Activated T-helper 1 cell treated with anti-CD3 and anti-CD28 coated beads, Interleukin-12 subunit alpha, Interleukin-12 subunit beta, Interleukin-2, Interleukin-4 antibody, amounts not matched to agents 30 ng/mL and 10 ng/mL and 1 ng/mL, durations not matched to agents 14 hours and 24 hours and 36 hours (primary cell): ENCODE measurements at regions not wholly inside any gene's neighbourhood (a gene's known extent, or its start where the extent isn't known, plus 50 kb on each side); places are given as distances from the start of the nearest gene placed in this dataset.

Experiments
- DNase-seq: peaks from one replicate; pipeline ENCODE4 v3.0.0; 2021; ENCODE audit warnings: low spot score
- H3K27ac Mint-ChIP-seq: one replicate; pipeline ENCODE4 v1.8.0; 2021; ENCODE audit warnings: mild to moderate bottlenecking, mixed read lengths
- H3K27me3 Mint-ChIP-seq: one replicate; pipeline ENCODE4 v1.8.0; 2022; ENCODE audit warnings: mild to moderate bottlenecking, moderate library complexity, mixed read lengths; ENCODE audit not compliant: insufficient read depth
- H3K36me3 Mint-ChIP-seq: one replicate; pipeline ENCODE4 v1.8.0; 2021; ENCODE audit warnings: low read depth, mixed read lengths
- H3K4me1 Mint-ChIP-seq: one replicate; pipeline ENCODE4 v1.8.0; 2021; ENCODE audit warnings: low read depth, mixed read lengths
- H3K4me3 Mint-ChIP-seq: one replicate; pipeline ENCODE4 v1.8.0; 2021; ENCODE audit warnings: mild to moderate bottlenecking, moderate library complexity, mixed read lengths
- H3K9me3 Mint-ChIP-seq: one replicate; pipeline ENCODE4 v1.8.0; 2021; ENCODE audit warnings: mixed read lengths
- intact Hi-C: fragments of 100-400 bp; cut with micrococcal nuclease; formaldehyde crosslinking; loops from one replicate; pipeline ENCODE4 v1.15.1; 2024

GRCh38 chr18:43414006-43414405, 136.7 kb upstream of the SYT4 start:
- H3K4me3 Mint-ChIP-seq: no peak overlapping the region
- DNase-seq: no peak
- intact Hi-C loops: loop anchor here (5.0 kb wide), 1 partner anchor 1917 kb away; no protein-coding TSS in a partner anchor
- no peaks in the 10 kb centered on the region for H3K27me3 Mint-ChIP-seq
- H3K9me3 Mint-ChIP-seq: no peaks in the 10 kb centered on the region
- H3K4me1 Mint-ChIP-seq: no peaks in the 10 kb centered on the region
- no peaks in the 10 kb centered on the region for H3K36me3 Mint-ChIP-seq
- no peak overlapping the region for H3K27ac Mint-ChIP-seq

DNA sequence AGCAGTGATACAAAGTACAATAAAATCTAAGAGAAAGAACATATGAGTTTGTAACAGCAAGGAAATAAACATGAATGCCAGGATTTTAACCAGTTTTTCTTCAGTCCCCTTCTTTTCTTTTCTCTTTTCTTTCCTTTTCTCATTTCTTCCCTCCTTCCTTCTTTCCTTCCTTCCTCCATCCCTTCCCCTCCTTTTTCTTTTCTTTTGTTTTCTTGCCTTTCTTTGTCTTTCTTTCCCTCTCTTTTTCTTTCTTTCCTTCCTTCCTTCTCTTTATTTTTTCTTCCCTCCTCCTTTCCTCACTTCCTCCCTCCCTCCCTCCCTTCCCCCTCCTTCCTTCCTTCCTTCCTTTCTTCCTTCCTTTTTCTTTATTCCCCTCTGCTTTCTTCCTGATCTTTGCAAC, 142.8 kb upstream of the SYT4 start:
- no peaks in the 10 kb centered on the region for H3K27me3 Mint-ChIP-seq
- no peak overlapping the region for H3K27ac Mint-ChIP-seq
- H3K9me3 Mint-ChIP-seq: no peaks in the 10 kb centered on the region
- no peaks in the 10 kb centered on the region for H3K4me1 Mint-ChIP-seq
- H3K36me3 Mint-ChIP-seq: no peaks in the 10 kb centered on the region
- no peak overlapping the region for H3K4me3 Mint-ChIP-seq
- DNase-seq: no peak
- intact Hi-C loops: no loop called here

DNA sequence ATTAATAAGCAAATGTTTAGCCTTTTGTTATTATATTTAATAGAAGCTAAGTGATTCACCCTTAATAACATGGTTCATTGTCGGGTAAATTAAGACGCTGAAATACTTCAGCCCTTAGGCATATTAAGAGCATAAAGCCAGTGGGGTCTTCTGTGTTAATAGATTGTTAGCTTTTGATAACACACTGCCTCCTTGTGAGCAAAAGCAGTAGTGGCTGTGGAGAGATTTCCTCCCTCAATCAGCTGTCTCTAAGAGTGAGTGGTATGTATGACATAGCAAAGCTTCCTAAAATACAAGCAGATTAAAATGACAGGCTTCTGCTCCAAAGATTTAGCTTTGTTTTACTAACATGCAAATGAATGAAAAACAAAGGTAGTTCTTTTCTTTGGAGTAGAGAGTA, 143.7 kb upstream of the SYT4 start:
- intact Hi-C loops: no loop called here
- no peaks in the 10 kb centered on the region for H3K27me3 Mint-ChIP-seq
- no peaks in the 10 kb centered on the region for H3K9me3 Mint-ChIP-seq
- no peak overlapping the region for H3K4me3 Mint-ChIP-seq
- no peak for DNase-seq
- no peak overlapping the region for H3K27ac Mint-ChIP-seq
- H3K4me1 Mint-ChIP-seq: no peaks in the 10 kb centered on the region
- H3K36me3 Mint-ChIP-seq: no peaks in the 10 kb centered on the region

- Mint-ChIP-seq H3K9me3 (no peaks in the 10 kb centered on the region), H3K4me1 (no peaks in the 10 kb centered on the region), H3K36me3 (no peaks in the 10 kb centered on the region), H3K27ac (no peak overlapping the region), H3K4me3 (no peak overlapping the region), H3K27me3 (no peaks in the 10 kb centered on the region)
- intact Hi-C loops: no loop called here
- no peak for DNase-seq
These were observed 145.2 kb upstream of the SYT4 start for GRCh38 chr18:43422518-43422917.

DNA sequence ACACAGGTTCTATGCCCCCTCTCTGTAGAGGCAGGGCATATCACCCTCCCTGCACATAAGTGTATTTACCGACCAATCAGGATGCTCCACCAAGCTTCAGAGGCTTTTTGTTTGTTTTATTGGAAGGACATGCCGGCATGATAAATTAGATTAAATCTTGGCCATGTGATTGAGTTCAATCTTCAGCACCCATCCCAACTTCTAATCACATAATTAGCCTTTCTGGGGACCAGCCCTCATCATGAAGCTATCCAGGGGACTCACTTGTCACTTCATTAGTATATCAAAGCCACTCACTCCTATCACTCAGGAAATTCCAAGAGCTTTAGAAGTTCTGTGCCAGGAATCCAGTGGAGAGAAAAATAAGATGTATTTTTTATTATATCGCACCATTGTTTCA, 158.6 kb upstream of the SYT4 start:
- H3K4me3 Mint-ChIP-seq: no peak overlapping the region
- H3K27me3 Mint-ChIP-seq: no peaks in the 10 kb centered on the region
- intact Hi-C loops: no loop called here
- peaks cover 22% of the 10 kb centered on the region for H3K9me3 Mint-ChIP-seq
- H3K27ac Mint-ChIP-seq: no peak overlapping the region
- H3K4me1 Mint-ChIP-seq: no peaks in the 10 kb centered on the region
- no peaks in the 10 kb centered on the region for H3K36me3 Mint-ChIP-seq
- no peak for DNase-seq

DNA sequence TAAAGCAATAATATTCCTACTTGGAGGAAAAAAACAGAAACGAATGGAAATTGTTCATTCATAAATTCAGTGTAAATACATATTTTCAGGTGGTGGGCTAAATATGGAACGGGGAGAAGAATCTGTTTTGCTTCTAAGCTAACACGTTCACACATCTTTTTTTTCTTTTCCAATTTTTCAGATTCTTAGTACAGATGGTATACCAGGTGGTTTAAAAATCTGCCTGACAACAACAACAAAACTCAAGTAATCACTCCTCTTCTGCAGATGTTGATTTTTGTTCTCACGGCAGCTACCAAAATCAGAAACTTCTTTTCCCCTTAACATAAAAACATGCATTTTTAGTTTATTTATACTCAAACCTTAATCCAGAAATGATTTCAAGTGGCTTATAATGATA, 164.8 kb upstream of the SYT4 start:
- no peak overlapping the region for H3K4me3 Mint-ChIP-seq
- no peaks in the 10 kb centered on the region for H3K4me1 Mint-ChIP-seq
- H3K36me3 Mint-ChIP-seq: no peaks in the 10 kb centered on the region
- intact Hi-C loops: no loop called here
- no peak overlapping the region for H3K27ac Mint-ChIP-seq
- no peaks in the 10 kb centered on the region for H3K27me3 Mint-ChIP-seq
- H3K9me3 Mint-ChIP-seq: peaks cover 16% of the 10 kb centered on the region
- no peak for DNase-seq

GRCh38 chr18:43442571-43442970, 165.3 kb upstream of the SYT4 start:
- Mint-ChIP-seq H3K4me1 (no peaks in the 10 kb centered on the region), H3K4me3 (no peak overlapping the region), H3K36me3 (no peaks in the 10 kb centered on the region), H3K9me3 (peaks cover 13% of the 10 kb centered on the region), H3K27ac (no peak overlapping the region), H3K27me3 (no peaks in the 10 kb centered on the region)
- intact Hi-C loops: no loop called here
- no peak for DNase-seq

DNA sequence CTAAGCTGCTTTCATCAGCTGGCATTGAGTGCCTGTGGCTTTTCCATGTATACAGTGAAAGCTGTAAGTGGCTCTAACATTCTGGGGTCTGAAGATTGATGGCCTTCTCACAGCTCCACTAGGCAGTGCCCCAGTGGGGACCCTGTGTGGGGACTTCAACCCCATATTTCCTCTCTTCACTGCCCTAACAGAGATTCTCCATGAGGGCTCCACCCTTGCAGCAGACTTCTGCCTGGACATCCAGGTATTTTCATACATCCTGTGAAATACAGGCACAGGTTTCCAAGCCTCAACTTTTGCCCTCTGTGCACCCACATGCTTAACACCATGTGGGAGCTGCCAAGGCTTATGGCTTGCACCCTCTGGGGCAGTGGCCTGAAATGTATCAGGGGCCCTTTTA, 188.2 kb upstream of the SYT4 start:
- H3K4me1 Mint-ChIP-seq: no peaks in the 10 kb centered on the region
- H3K27me3 Mint-ChIP-seq: no peaks in the 10 kb centered on the region
- H3K36me3 Mint-ChIP-seq: no peaks in the 10 kb centered on the region
- no peak overlapping the region for H3K27ac Mint-ChIP-seq
- H3K4me3 Mint-ChIP-seq: no peak overlapping the region
- intact Hi-C loops: no loop called here
- H3K9me3 Mint-ChIP-seq: peaks cover 24% of the 10 kb centered on the region
- no peak for DNase-seq

GRCh38 chr18:43471873-43472272, 194.6 kb upstream of the SYT4 start:
- Mint-ChIP-seq H3K4me1 (no peaks in the 10 kb centered on the region), H3K9me3 (peaks cover 6% of the 10 kb centered on the region)

DNA sequence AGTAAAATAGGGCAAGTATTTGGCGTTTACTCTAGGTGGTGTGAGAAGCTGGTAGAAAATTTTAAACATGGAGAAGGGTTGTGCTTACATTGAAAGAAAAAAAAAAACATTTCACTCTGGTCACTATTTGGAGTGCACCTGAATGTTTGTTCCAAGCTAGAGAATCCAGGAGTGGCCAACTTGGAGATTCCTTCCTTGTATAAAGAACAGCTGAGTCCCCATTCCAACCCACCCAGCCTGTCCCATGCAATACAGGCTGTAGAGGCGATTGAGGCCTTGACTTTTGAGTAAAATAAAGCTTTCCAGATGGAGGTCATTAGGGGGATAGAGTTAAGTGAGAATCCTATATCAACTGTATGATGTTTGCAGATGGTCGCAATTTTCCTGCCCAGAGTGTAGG, 203.8 kb upstream of the SYT4 start:
- H3K9me3 Mint-ChIP-seq: peaks cover 12% of the 10 kb centered on the region
- H3K36me3 Mint-ChIP-seq: no peaks in the 10 kb centered on the region
- DNase-seq: no peak
- H3K27me3 Mint-ChIP-seq: no peaks in the 10 kb centered on the region
- no peak overlapping the region for H3K4me3 Mint-ChIP-seq
- no peak overlapping the region for H3K27ac Mint-ChIP-seq
- intact Hi-C loops: no loop called here
- H3K4me1 Mint-ChIP-seq: no peaks in the 10 kb centered on the region

More at GRCh38 chr18:43471873-43472272, 194.6 kb upstream of the SYT4 start:
- intact Hi-C loops: no loop called here
- H3K36me3 Mint-ChIP-seq: no peaks in the 10 kb centered on the region
- no peaks in the 10 kb centered on the region for H3K27me3 Mint-ChIP-seq
- H3K27ac Mint-ChIP-seq: no peak overlapping the region
- H3K4me3 Mint-ChIP-seq: no peak overlapping the region
- no peak for DNase-seq

- Mint-ChIP-seq H3K36me3 (no peaks in the 10 kb centered on the region), H3K27me3 (no peaks in the 10 kb centered on the region), H3K4me1 (no peaks in the 10 kb centered on the region), H3K4me3 (no peak overlapping the region), H3K9me3 (peaks cover 19% of the 10 kb centered on the region), H3K27ac (no peak overlapping the region)
- DNase-seq: no peak
- intact Hi-C loops: no loop called here
These were observed 204.8 kb upstream of the SYT4 start for GRCh38 chr18:43482136-43482535.

- no peaks in the 10 kb centered on the region for H3K27me3 Mint-ChIP-seq
- no peak overlapping the region for H3K27ac Mint-ChIP-seq
- peaks cover 19% of the 10 kb centered on the region for H3K9me3 Mint-ChIP-seq
- no peak for DNase-seq
- no peak overlapping the region for H3K4me3 Mint-ChIP-seq
- intact Hi-C loops: no loop called here
- H3K4me1 Mint-ChIP-seq: no peaks in the 10 kb centered on the region
- no peaks in the 10 kb centered on the region for H3K36me3 Mint-ChIP-seq
These were observed 205.3 kb upstream of the SYT4 start for GRCh38 chr18:43482600-43482999.

- Mint-ChIP-seq H3K27me3 (no peaks in the 10 kb centered on the region), H3K9me3 (peaks cover 25% of the 10 kb centered on the region), H3K36me3 (no peaks in the 10 kb centered on the region), H3K4me1 (no peaks in the 10 kb centered on the region), H3K4me3 (no peak overlapping the region), H3K27ac (no peak overlapping the region)
- intact Hi-C loops: no loop called here
- no peak for DNase-seq
These were observed 207.4 kb upstream of the SYT4 start for GRCh38 chr18:43484710-43485109.

- no peaks in the 10 kb centered on the region for H3K4me1 Mint-ChIP-seq
- H3K4me3 Mint-ChIP-seq: no peak overlapping the region
- intact Hi-C loops: no loop called here
- DNase-seq: no peak
- peaks cover 25% of the 10 kb centered on the region for H3K9me3 Mint-ChIP-seq
- H3K27me3 Mint-ChIP-seq: no peaks in the 10 kb centered on the region
- H3K27ac Mint-ChIP-seq: no peak overlapping the region
- H3K36me3 Mint-ChIP-seq: no peaks in the 10 kb centered on the region
These were observed 208.3 kb upstream of the SYT4 start for GRCh38 chr18:43485545-43485963.
